ENCODE measurements at regions not wholly inside any gene's neighbourhood (a gene's known extent, or its start where the extent isn't known, plus 50 kb on each side); places are given as distances from the start of the nearest gene placed in this dataset.

DNA sequence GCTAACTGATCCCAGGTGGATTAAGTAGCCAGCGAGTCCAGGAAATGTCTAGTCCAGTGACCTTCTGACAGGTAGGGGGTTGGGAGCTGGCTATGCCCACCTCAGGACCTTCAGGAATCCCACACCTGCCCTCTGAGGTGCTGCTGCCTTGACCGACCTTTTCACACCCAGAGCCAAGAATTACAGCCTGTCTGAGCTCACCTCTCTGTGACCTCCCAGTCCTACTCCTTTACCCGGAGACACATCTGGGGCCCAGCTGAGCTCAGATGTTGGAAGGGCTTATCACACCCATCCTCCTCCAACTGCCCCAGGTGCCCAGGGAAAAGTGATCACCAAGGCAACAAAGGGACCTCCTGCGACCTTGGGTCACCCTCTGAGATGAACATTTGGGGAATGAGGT lies 413.3 kb upstream of the TNP1 start:
- DNase-seq (ENCODE audit: low spot score), result no peak

- no peak for DNase-seq (ENCODE audit: low spot score)
These were observed 411.9 kb upstream of the TNP1 start for GRCh38 chr2:217271813-217272212.

DNA sequence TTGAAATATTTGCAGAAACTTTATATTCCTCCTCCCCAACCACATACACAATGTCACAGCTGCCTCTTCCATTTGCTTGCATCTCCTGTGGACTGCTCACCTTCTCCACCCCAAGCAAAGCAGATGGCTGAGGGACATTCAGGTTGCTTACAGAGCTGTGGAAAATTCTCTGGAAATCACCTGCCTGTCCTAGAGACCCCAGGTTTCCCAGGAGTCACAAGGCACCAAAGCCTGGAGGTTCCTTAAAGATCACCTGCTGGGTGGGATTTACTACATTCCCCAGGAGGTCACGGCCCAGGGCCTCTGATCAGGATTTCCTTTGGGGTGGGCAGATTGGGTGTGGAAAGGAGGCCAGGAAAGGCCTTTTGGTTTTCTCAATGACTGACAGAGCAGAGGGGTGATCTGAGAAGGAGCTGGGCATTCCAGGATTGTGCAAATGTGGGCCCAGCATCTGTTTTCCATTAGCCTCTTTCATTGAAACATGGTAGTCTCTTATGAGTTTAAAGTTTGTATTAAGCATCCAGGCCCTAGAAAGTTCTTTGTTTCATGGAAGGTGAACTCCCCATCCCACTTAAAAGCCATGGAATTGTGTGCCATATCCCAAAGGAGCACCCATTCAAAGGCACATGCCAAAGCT lies 410.7 kb upstream of the TNP1 start:
- no peak for DNase-seq (ENCODE audit: low spot score)

DNA sequence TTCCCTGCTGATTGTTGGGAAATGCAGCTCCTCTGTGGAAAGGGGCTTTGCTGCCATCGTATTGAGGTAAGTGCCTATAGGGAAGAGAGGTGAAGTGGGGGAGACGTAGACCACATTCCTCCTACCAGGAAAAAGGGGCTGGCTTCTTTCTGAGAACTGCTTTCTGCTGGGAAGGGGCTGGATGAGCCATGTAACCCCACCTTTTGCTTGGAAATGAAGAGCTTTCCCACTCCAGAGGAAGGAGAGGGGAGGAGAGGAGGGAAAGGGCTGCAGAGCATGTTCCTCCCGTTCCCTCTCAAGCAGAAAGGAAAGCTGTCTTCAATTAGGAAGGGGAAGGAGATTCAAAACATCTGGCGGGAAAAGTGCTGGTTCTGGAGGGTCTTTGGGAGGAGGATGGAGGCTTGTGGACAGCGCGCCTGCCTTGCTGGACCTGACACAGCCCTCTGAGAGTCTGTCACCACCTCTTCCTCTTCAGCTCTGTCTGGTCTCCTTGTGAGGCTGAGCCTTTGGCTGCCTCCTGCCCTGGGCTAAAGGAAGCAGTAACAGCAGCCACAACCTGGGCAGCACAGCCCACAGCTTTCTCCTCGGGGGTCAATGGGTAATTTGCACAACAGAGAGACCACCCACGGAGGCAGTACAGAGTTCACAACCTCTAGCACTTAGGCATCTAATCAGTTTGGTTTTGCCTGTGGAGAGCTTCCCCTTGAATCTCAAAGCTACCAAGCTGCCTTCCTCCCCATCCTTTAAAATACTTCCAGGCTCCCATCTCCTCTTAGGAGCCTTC lies 410.0 kb upstream of the TNP1 start:
- DNase-seq (ENCODE audit: low spot score), result no peak

DNA sequence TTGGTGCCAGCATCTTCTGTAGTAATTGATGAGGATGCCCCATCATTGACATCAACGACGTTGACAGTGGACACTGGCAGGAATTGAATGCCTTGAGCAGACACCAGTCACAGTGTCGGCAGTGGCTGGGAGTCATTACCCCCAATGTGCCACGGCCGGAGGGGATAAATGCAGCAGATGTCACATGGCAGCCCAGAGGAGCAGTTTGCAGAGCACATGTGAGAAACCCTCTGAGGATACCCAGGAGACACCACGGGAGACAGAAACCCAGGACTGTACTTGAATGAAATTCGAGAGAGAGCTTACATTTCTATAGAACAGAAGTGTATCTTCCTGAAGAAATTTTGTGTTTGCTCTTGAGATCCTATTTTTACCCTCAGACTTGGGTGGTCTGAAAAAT lies 409.1 kb upstream of the TNP1 start:
- DNase-seq (ENCODE audit: low spot score), result no peak

DNA sequence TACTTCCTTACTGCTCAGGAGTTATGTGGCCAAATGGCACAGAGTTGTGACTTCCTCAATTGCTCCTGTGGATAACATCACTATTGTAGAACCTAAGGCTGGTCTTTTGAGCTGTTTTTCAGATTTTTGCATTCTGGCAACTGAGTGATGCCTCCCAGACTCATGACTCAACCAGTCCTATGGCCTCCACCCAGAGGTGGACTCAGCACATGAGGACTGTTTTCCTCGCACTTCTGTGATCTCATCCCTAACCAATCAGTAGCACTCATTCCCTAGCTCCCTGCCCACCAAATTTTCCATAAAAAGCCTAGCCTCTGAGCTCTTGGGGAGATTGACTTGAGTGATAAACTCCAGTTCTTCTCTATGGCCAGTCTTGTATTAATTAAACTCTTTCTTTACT lies 407.9 kb upstream of the TNP1 start:
- no peak for DNase-seq (ENCODE audit: low spot score)

GRCh38 chr2:217263756-217264155 lies 403.9 kb upstream of the TNP1 start:
- peak; percentile 55 for DNase-seq (ENCODE audit: low spot score)

DNA sequence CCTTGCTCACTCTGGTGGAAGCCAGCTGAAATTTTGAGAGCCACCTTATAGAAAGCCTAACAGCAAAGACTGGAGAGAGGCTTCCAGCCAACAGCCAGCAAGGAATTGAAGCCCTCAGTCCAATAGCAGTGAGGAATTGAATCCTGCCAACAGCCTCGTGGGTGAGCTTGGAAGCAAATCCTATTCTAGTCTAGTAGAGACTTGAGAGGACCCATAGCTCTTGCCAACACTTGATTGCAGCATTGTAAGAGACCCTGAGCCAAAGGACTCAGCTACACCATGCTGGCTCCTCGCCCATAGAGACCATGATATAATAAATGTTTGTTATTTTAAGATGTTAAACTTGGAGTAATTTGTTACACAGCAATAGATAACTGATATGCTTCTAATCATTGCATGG lies 403.0 kb upstream of the TNP1 start:
- peak; percentile 47 for DNase-seq (ENCODE audit: low spot score)

- DNase-seq (ENCODE audit: low spot score), result no peak
These were observed 401.6 kb upstream of the TNP1 start for GRCh38 chr2:217261452-217261851.

GRCh38 chr2:217260441-217261115 lies 400.7 kb upstream of the TNP1 start:
- DNase-seq (ENCODE audit: low spot score), result peak; percentile 48

DNA sequence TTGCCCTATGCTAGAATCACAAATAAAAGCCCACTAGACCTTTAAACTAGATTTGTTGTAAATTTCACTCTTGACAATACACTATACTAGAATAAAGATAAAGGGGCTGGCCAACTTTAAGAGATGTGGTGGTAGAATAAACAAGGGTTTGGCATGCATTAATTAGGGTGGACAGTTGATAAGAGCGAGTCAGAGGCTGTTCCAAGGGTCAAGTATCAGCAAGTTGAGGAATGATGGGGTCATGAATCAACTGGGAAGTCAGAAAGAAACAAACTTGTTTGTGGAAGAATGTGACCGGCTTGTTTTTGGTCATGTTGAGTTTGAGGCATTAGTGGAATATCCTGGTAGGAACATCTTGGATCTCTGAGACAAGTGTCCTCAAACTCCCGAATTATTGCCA lies 398.3 kb upstream of the TNP1 start:
- no peak for DNase-seq (ENCODE audit: low spot score)

DNA sequence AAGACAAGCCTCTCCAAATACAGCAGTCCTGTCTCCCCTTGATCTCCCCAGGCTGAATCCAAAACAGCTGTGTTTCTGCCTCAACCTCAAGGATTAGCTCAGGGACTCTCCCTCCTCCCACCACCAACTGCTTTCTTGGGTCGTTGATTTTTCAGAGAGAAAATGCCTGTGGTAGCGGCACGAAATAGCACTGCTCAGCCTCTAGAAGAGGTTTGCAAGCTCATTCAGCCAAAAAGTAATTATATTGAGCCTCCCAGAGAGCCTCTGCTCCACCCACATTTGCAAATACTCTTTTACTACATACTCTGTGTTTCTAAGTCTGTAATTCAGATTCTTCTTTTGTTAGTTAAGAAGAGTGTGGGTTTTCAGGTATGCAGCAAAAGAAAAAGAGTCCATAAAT lies 396.4 kb upstream of the TNP1 start:
- DNase-seq (ENCODE audit: low spot score), result no peak

- DNase-seq (ENCODE audit: low spot score), result no peak
These were observed 394.2 kb upstream of the TNP1 start for GRCh38 chr2:217254111-217254510.

- DNase-seq (ENCODE audit: low spot score), result no peak
These were observed 392.3 kb upstream of the TNP1 start for GRCh38 chr2:217252181-217252580.

GRCh38 chr2:217250013-217250524 lies 390.2 kb upstream of the TNP1 start:
- DNase-seq (ENCODE audit: low spot score), result no peak

DNA sequence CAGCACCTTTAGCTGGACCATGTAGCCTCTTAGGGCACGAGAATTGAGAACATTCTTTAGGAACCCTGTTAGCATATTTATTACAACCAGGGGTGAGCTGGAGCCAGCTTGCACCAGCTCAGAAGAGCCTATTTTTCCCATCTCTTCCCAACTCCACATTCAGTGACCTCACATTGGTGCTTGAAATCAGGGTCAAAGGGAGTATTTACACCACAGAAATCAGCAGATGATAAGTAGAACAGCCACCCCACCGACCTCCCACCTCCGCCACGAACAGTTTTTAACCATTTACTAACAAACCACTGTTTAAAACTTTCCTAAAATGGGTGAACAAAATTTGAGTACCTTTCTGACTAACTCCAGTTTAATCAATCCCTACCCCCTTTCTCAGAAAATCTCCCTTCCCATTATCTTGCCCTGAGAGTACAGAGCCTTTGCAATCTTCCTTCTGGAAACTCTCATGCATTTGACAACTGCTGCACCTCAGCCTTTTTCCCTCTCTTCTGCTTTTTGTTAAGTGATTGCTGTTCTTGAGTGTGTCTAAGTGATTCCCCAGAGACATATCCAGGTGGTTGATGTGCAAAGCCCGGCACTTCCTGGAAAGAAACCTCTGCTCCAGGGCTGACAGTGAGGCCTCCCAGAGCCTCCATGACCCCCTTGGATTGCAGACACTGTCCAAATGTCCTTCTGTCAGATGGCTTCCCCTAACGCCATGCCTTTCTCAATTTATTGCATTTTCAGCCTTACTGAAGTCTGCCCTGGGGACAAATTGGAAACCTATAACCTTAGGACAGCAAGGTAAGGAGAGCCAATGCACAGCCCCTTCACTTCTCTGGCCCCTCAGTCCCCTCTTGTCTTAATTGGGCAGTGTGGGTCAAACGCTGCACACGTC lies 389.5 kb upstream of the TNP1 start:
- no peak for DNase-seq (ENCODE audit: low spot score)

DNA sequence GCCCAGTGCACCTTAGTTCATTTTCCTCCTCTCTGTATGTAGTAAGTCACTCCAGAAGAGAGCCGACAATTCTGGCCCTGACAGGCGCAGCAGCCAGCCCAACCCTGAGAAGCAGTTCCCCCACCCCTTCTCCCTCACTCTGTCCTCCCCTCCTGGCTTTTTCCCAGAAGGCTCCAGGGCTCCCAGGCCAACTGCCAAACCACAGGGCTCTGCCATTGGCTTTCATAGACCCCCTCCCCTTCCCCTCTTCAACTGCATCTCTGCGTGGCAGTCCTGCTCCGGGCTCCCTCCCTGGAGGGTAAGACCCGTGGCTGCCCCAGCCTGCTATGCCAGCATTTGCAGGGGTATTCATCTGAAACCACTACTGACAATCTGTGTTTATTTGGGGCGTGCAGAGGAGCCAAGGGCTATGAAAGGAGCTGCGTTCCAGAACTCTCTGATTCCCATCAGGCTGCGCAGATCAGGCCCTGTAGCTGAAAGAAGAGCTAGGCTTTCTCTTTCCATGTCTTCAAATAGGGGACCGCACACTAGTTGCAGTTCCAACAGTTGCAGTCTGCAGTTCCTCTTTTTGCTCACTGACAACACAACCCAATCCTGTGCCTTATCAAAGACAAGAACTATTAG lies 388.6 kb upstream of the TNP1 start:
- DNase-seq (ENCODE audit: low spot score), result peak; percentile 21

DNA sequence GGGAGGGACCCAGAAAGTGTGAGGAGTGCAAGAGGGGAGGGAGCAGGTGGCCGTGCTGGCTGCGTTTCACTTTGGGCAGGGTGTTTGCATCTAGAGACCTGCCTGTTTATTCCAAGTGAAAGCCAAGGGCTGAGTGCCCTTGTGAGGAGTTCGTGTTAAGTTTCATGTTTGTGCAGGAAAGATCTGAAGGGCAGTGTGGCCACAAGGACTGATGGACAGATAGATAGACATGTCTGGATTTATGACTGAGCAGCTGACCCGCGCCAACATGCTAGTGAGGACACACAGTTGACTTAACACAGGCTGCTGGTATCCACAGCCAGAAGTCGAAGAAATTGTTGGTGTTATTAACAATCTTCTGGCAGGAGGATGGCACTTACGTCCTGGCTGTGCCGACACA lies 387.6 kb upstream of the TNP1 start:
- DNase-seq (ENCODE audit: low spot score), result no peak

DNA sequence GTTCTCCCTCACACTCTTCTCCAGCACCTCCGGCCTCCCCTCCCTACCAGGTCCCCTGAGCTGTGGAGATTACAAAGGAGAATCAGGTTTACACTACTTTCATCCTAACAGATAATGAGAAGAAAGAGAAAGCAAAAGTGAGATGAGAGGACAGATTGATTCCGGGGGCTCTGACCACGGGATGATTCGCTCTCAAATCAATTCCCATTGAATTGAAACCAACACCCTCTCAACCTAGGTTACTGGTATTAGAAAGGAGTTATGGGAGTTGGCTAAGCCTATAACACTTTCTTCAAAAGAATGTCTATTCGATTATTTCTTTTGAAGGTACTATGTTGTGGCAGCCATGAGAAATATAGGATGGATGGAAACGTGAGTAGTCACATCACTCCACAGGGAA lies 386.2 kb upstream of the TNP1 start:
- DNase-seq (ENCODE audit: low spot score), result no peak

DNA sequence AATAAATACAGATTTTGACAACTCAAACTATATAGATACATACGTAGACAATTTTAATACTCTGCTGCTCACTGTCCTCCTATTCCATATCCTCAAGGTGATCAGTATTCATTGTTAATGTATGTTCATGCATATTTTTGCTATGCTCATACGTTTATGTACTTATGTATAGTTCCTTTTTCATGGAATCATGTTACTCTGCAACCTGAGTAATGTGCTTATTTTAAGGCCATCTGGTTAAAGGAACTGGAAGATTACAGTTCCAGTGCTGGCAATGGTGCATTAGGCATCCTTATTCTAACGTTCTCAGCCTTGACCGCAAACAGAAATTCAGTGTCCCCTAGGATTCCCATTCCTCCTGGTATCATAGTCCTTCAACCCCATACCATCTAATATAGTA lies 385.0 kb upstream of the TNP1 start:
- DNase-seq (ENCODE audit: low spot score), result no peak

- no peak for DNase-seq (ENCODE audit: low spot score)
These were observed 383.1 kb upstream of the TNP1 start for GRCh38 chr2:217242947-217243346.

- peak; percentile 52 for DNase-seq (ENCODE audit: low spot score)
These were observed 371.9 kb upstream of the TNP1 start for GRCh38 chr2:217231724-217232123.
